HepG2 (cell line): ENCODE measurements at regions not wholly inside any gene's neighbourhood (a gene's known extent, or its start where the extent isn't known, plus 50 kb on each side); places are given as distances from the start of the nearest gene placed in this dataset.
A peak's percentile ranks its signal among the peaks of the same experiment; 100 is the strongest.

Experiments
- ATAC-seq: fragments of 200-7000 bp; cut with Tn5 transposase; 3 replicates; pipeline ENCODE4 v1.9.1; 2020; ENCODE audit warnings: mild to moderate bottlenecking, moderate library complexity
- BruUV-seq: library from RNA; stranded (reverse); fragments of 400-500 nt; replicated peaks from 2 replicates; lab custom pipeline; 2021; lab: Mats Ljungman, UMichigan
- CTCF ChIA-PET: fragments of 300-600 bp; formaldehyde crosslinking; extraction: SDS; loops from one replicate; lab custom pipeline; 2021; ENCODE audit warnings: low total read pairs, inconsistent platforms, low intra/inter-chr PET ratio; lab: Yijun Ruan, JAX
- POLR2A ChIA-PET: fragments of 350-600 bp; sonication (Branson Sonifier 250); formaldehyde crosslinking; loops from one replicate; lab custom pipeline; 2020; ENCODE audit warnings: antibody characterized with exemption, inconsistent platforms; lab: Yijun Ruan, JAX
- DNase-seq: peaks from one replicate; pipeline ENCODE4 v3.0.0-alpha.2; 2015; ENCODE audit warnings: low spot score
- FAIRE-seq: peaks from 3 replicates; lab custom pipeline; 2011; peaks lifted over from hg19 to GRCh38; lab: Jason Lieb, UNC
- H2AFZ ChIP-seq: one replicate; pipeline ENCODE4 v1.6.1; 2011; ENCODE audit warnings: low read length, inconsistent platforms
- H3K27ac ChIP-seq: fragments of 300-600 bp; 3 replicates; pipeline ENCODE4 v1.8.0; 2011; ENCODE audit warnings: mixed run types, mild to moderate bottlenecking, mixed read lengths, low read length, inconsistent platforms; ENCODE audit not compliant: insufficient read depth; ENCODE audit errors: extremely low read length
- H3K27me3 ChIP-seq, 2 experiments: fragments of 200-600 bp in 1 of 2; 2 replicates in 1 of 2; 3 replicates in 1 of 2; pipeline versions ENCODE4 v1.6.0 to v1.8.0; 2011; ENCODE audit warnings: low read length in 2 of 2, mild to moderate bottlenecking in 2 of 2, moderate library complexity in 2 of 2, inconsistent platforms in 1 of 2; ENCODE audit not compliant: insufficient read depth in 2 of 2, control insufficient read depth in 1 of 2
- H3K36me3 ChIP-seq, 2 experiments: fragments of 200-600 bp in 1 of 2; replicated peaks in 1 of 2; 2 replicates in 1 of 2; 3 replicates in 1 of 2; pipeline versions ENCODE4 v1.5.1 to v1.8.0; 2011; ENCODE audit warnings: low read length in 2 of 2, inconsistent platforms in 1 of 2; ENCODE audit not compliant: insufficient read depth in 2 of 2, control insufficient read depth in 1 of 2
- H3K4me1 ChIP-seq: 2 replicates; pipeline ENCODE4 v1.5.1; 2012; ENCODE audit warnings: low read length, inconsistent platforms; ENCODE audit not compliant: insufficient read depth
- H3K4me2 ChIP-seq: 2 replicates; pipeline ENCODE4 v1.6.0; 2011; ENCODE audit warnings: low read depth, low read length, inconsistent platforms
- H3K4me3 ChIP-seq, 3 experiments: fragments of 200-600 bp in 1 of 3; sonication (generic), shearing (Covaris generic) in 1 of 3; replicated peaks in 1 of 3; 2 replicates each; pipeline ENCODE4 v1.5.1; 2011 to 2016; ENCODE audit warnings: low read length in 3 of 3, inconsistent platforms in 2 of 3, low read depth in 2 of 3, mild to moderate bottlenecking in 2 of 3, control low read depth in 1 of 3, mixed read lengths in 1 of 3; ENCODE audit not compliant: insufficient read depth in 1 of 3
- H3K79me2 ChIP-seq: one replicate; pipeline ENCODE4 v1.6.1; 2011; ENCODE audit warnings: low read length, inconsistent platforms; ENCODE audit not compliant: insufficient read depth
- H3K9ac ChIP-seq: 2 replicates; pipeline ENCODE4 v1.6.0; 2011; ENCODE audit warnings: mild to moderate bottlenecking, low read depth, low read length, inconsistent platforms; ENCODE audit not compliant: insufficient read depth
- H3K9me3 ChIP-seq: 2 replicates; pipeline ENCODE4 v1.5.1; 2012; ENCODE audit warnings: mild to moderate bottlenecking, low read length
- H4K20me1 ChIP-seq: 2 replicates; pipeline ENCODE4 v1.6.0; 2011; ENCODE audit warnings: inconsistent platforms, mild to moderate bottlenecking, low read length, moderate library complexity; ENCODE audit not compliant: insufficient read depth
- CCDC6 ChIP-seq: sonication (generic); formaldehyde crosslinking; IDR thresholded peaks from 2 replicates; pipeline ENCODE4 v1.8.1; 2022; ENCODE audit warnings: mild to moderate bottlenecking, missing genetic modification reagents, moderate library complexity
- CHCHD3 ChIP-seq: sonication (generic); formaldehyde crosslinking; IDR thresholded peaks from 2 replicates; pipeline ENCODE4 v1.8.0; 2022; ENCODE audit warnings: mild to moderate bottlenecking, missing genetic modification reagents, moderate library complexity
- E2F5 ChIP-seq: sonication (generic); formaldehyde crosslinking; conservative IDR thresholded peaks from 2 replicates; pipeline ENCODE4 v1.4.0; 2020; ENCODE audit warnings: missing genetic modification reagents
- GTF2F1 ChIP-seq: fragments of 150-350 bp; IDR thresholded peaks from 2 replicates; pipeline ENCODE4 v1.6.1; 2014; ENCODE audit warnings: low read length
- HNRNPK ChIP-seq: fragments of 200-400 bp; formaldehyde crosslinking; IDR thresholded peaks from 2 replicates; pipeline ENCODE4 v1.6.1; 2018; ENCODE audit warnings: low read length, low read depth, moderate library complexity, mild to moderate bottlenecking; ENCODE audit not compliant: poor library complexity, severe bottlenecking
- HOXA3 ChIP-seq: sonication (generic); formaldehyde crosslinking; IDR thresholded peaks from 2 replicates; pipeline ENCODE4 v1.5.0; 2020; ENCODE audit warnings: missing genetic modification reagents
- MIER2 ChIP-seq: IDR thresholded peaks from 2 replicates; pipeline ENCODE4 v1.6.1; 2016; ENCODE audit warnings: missing biosample characterization, missing genetic modification reagents
- PAF1 ChIP-seq: IDR thresholded peaks from 2 replicates; pipeline ENCODE4 v1.6.1; 2016; ENCODE audit warnings: missing genetic modification reagents, missing compliant biosample characterization
- PRMT3 ChIP-seq: sonication (generic); formaldehyde crosslinking; IDR thresholded peaks from 2 replicates; pipeline ENCODE4 v1.8.1; 2022; ENCODE audit warnings: low read depth, mild to moderate bottlenecking, moderate library complexity, missing genetic modification reagents, borderline replicate concordance
- RBFOX2 ChIP-seq: fragments of 200-400 bp; formaldehyde crosslinking; IDR thresholded peaks from 2 replicates; pipeline ENCODE4 v1.6.1; 2017; ENCODE audit warnings: low read depth, mild to moderate bottlenecking, low read length
- RBM22 ChIP-seq: fragments of 200-400 bp; formaldehyde crosslinking; optimal IDR thresholded peaks from 2 replicates; pipeline ENCODE3; 2017; ENCODE audit warnings: mild to moderate bottlenecking, low read length, moderate library complexity
- SRF ChIP-seq: IDR thresholded peaks from 2 replicates; pipeline ENCODE4 v1.6.1; 2011; ENCODE audit warnings: mild to moderate bottlenecking, low read depth, low read length, moderate library complexity
- ZBTB25 ChIP-seq: IDR thresholded peaks from 2 replicates; pipeline ENCODE4 v1.6.1; 2018; ENCODE audit warnings: missing genetic modification reagents
- ZBTB43 ChIP-seq: sonication (generic); formaldehyde crosslinking; conservative IDR thresholded peaks from 2 replicates; pipeline ENCODE4 v1.4.0; 2020; ENCODE audit warnings: missing genetic modification reagents
- ZKSCAN1 ChIP-seq: fragments of 150-350 bp; IDR thresholded peaks from 2 replicates; pipeline ENCODE4 v1.6.1; 2014; ENCODE audit warnings: low read length
- ZNF441 ChIP-seq: sonication (generic); formaldehyde crosslinking; IDR thresholded peaks from 2 replicates; pipeline ENCODE4 v1.7.0; 2021; ENCODE audit warnings: missing genetic modification reagents, borderline replicate concordance
- ZNF562 ChIP-seq: sonication (generic); formaldehyde crosslinking; IDR thresholded peaks from 2 replicates; pipeline ENCODE4 v1.8.0; 2022; ENCODE audit warnings: missing genetic modification reagents, borderline replicate concordance
- ZNF740 ChIP-seq: sonication (generic); formaldehyde crosslinking; IDR thresholded peaks from 2 replicates; pipeline ENCODE4 v1.4.0; 2020; ENCODE audit warnings: missing genetic modification reagents
- WGBS: methylation state at CpG from one replicate; pipeline ENCODE4 v1.1.6; 2017; ENCODE audit warnings: low lambda C conversion rate; 5-methylcytosine and 5-hydroxymethylcytosine counted together
- in situ Hi-C: cut with HindIII; loops from 2 replicates; pipeline ENCODE4 v1.10.0; 2017; ENCODE audit warnings: low pct_unique_long_range_greater_than_20kb; ENCODE audit not compliant: extremely low pct_ligation_motif_present
- intact Hi-C: fragments of 100-400 bp; cut with micrococcal nuclease; formaldehyde crosslinking; loops from one replicate; pipeline ENCODE4 v1.10.0; 2022; ENCODE audit not compliant: unreplicated experiment

- in situ Hi-C loops: no loop called here
- H3K4me1 ChIP-seq: no peaks in the 10 kb centered on the region
- no peak overlapping the region for H3K4me3 ChIP-seq
- no peak overlapping the region for H3K27ac ChIP-seq
- WGBS: 20% methylated on average over 4 of the region's 4 CpGs
- intact Hi-C loops: no loop called here
- FAIRE-seq: no peak
- no peak overlapping the region for H3K4me2 ChIP-seq
- no peak for ATAC-seq
- no peaks in the 10 kb centered on the region for H3K36me3 ChIP-seq
- no peak for DNase-seq
- ChIA-PET CTCF (no interaction called here), POLR2A (no interaction called here)
- H3K9ac ChIP-seq: no peak overlapping the region
- BruUV-seq: no TSS peak
- no peak overlapping the region for H2AFZ ChIP-seq
- H3K79me2 ChIP-seq: no peaks in the 10 kb centered on the region
- H3K9me3 ChIP-seq: no peaks in the 10 kb centered on the region
- TF ChIP-seq ZBTB43 (CRISPR knock-in tag) (no peak), ZNF441 (no peak), HNRNPK (peak; percentile 26), CHCHD3 (CRISPR knock-in tag) (no peak)
- no peaks in the 10 kb centered on the region for H4K20me1 ChIP-seq
- H3K27me3 ChIP-seq: no peaks in the 10 kb centered on the region
These were observed 392.9 kb upstream of the CRIM1 start for GRCh38 chr2:35962585-35963146.

GRCh38 chr2:35960596-35960995 lies 395.0 kb upstream of the CRIM1 start:
- H2AFZ ChIP-seq: no peak overlapping the region
- H3K4me3 ChIP-seq: no peak overlapping the region
- 0% methylated on average over 1 of the region's 1 CpG for WGBS
- no TSS peak for BruUV-seq
- ChIA-PET POLR2A (no interaction called here), CTCF (no interaction called here)
- no peak overlapping the region for H3K27ac ChIP-seq
- no peak overlapping the region for H3K9ac ChIP-seq
- H3K4me2 ChIP-seq: no peak overlapping the region
- in situ Hi-C loops (no loop called here), intact Hi-C loops (no loop called here)
- no peaks in the 10 kb centered on the region for H3K79me2 ChIP-seq
- H3K9me3 ChIP-seq: no peaks in the 10 kb centered on the region
- FAIRE-seq (no peak), DNase-seq (no peak), ATAC-seq (no peak)
- H3K36me3 ChIP-seq: no peaks in the 10 kb centered on the region
- H3K4me1 ChIP-seq: no peaks in the 10 kb centered on the region
- H3K27me3 ChIP-seq: no peaks in the 10 kb centered on the region
- H4K20me1 ChIP-seq: no peaks in the 10 kb centered on the region
- TF ChIP-seq MIER2 (CRISPR knock-in tag) (no peak), E2F5 (CRISPR knock-in tag) (no peak), PRMT3 (CRISPR knock-in tag) (no peak), GTF2F1 (no peak), ZBTB25 (no peak), CCDC6 (CRISPR knock-in tag) (no peak), RBM22 (no peak), RBFOX2 (no peak), HOXA3 (CRISPR knock-in tag) (no peak), PAF1 (CRISPR knock-in tag) (no peak), ZNF740 (CRISPR knock-in tag) (no peak), ZNF562 (CRISPR knock-in tag) (no peak), SRF (no peak), ZKSCAN1 (no peak)
